ENCODE measurements at regions not wholly inside any gene's neighbourhood (a gene's known extent, or its start where the extent isn't known, plus 50 kb on each side); places are given as distances from the start of the nearest gene placed in this dataset.

GRCh38 chr1:106249365-106249764, 807.1 kb upstream of the PRMT6 start:
- no peak for TF ChIP-seq CTCF (IDR thresholded peaks at IDR 0.05 in 8 of 11, conservative IDR thresholded peaks at IDR 0.05 in 3 of 11)
- TF ChIP-seq POLR2A (IDR thresholded peaks at IDR 0.05): no peak
- TF ChIP-seq POLR2AphosphoS5 (IDR thresholded peaks at IDR 0.05): no peak
